ENCODE measurements at regions not wholly inside any gene's neighbourhood (a gene's known extent, or its start where the extent isn't known, plus 50 kb on each side); places are given as distances from the start of the nearest gene placed in this dataset.

DNA sequence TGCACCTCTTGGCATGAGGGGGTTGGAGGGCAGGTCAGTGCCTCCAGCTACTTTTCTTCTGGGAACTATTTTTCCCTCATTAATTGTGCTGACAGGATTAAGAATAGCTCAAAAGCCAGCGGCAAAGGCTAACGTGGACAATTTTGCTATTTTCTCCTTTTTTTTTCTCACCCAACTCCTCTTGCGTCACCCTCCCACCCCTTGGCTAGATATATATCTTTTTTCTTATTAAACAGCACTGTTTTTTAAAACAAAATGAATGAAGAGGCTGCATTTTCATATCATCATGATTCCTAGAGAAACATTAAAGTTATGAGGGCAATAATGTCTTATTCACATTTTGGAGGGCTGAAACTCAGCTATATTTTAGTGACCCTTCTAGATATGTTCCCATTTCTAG lies 251.8 kb upstream of the NFE2L3 start:
- no peaks in the 10 kb centered on the region for H3K4me1 ChIP-seq (ENCODE audit: control insufficient read depth in 2 of 2, insufficient read depth in 2 of 2, low read length in 1 of 2)
- H3K27ac ChIP-seq (ENCODE audit: low read depth in 2 of 2, low read length in 1 of 2): no peak overlapping the region
- H3K36me3 ChIP-seq (ENCODE audit: control insufficient read depth in 2 of 2, insufficient read depth in 2 of 2, low read length in 1 of 2): no peaks in the 10 kb centered on the region
- WGBS, 2 donors: 72 to 86% methylated on average over 3 of the region's 3 CpGs
- H3K27me3 ChIP-seq (ENCODE audit: control insufficient read depth in 1 of 2, insufficient read depth in 2 of 2, low read length in 2 of 2): no peaks in the 10 kb centered on the region
- H3K4me3 ChIP-seq (ENCODE audit: low read depth in 1 of 2, low read length in 2 of 2): no peak overlapping the region
- no peaks in the 10 kb centered on the region for H3K9me3 ChIP-seq (ENCODE audit: control insufficient read depth in 2 of 2, insufficient read depth in 1 of 2, low read depth in 1 of 2, low read length in 1 of 2)

DNA sequence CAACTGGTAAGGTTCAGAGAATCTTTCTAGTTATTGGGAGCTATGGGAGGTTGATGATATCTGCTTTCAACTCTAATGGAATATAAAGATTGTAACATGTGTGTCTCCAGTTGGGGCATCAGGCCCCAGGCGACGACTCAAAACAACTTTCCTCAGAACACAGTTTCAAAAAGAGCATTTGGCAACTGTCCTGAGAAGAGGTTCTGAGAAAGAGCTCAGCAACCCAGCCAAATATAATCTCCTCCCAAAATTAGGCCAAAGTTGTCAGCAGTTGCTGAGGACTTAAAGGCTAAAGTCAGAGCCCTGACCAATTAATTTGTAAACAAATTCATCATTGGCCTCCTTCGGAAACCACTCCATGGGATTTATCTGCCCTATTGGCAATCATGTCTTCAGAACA lies 251.1 kb upstream of the NFE2L3 start:
- no peaks in the 10 kb centered on the region for H3K27me3 ChIP-seq (ENCODE audit: control insufficient read depth in 1 of 2, insufficient read depth in 2 of 2, low read length in 2 of 2)
- no peaks in the 10 kb centered on the region for H3K4me1 ChIP-seq (ENCODE audit: control insufficient read depth in 2 of 2, insufficient read depth in 2 of 2, low read length in 1 of 2)
- H3K27ac ChIP-seq (ENCODE audit: low read depth in 2 of 2, low read length in 1 of 2): no peak overlapping the region
- no peak overlapping the region for H3K4me3 ChIP-seq (ENCODE audit: low read depth in 1 of 2, low read length in 2 of 2)
- no peaks in the 10 kb centered on the region for H3K9me3 ChIP-seq (ENCODE audit: control insufficient read depth in 2 of 2, insufficient read depth in 1 of 2, low read depth in 1 of 2, low read length in 1 of 2)
- WGBS, 2 donors: 55 to 79% methylated on average over 3 of the region's 3 CpGs
- H3K36me3 ChIP-seq (ENCODE audit: control insufficient read depth in 2 of 2, insufficient read depth in 2 of 2, low read length in 1 of 2): no peaks in the 10 kb centered on the region

DNA sequence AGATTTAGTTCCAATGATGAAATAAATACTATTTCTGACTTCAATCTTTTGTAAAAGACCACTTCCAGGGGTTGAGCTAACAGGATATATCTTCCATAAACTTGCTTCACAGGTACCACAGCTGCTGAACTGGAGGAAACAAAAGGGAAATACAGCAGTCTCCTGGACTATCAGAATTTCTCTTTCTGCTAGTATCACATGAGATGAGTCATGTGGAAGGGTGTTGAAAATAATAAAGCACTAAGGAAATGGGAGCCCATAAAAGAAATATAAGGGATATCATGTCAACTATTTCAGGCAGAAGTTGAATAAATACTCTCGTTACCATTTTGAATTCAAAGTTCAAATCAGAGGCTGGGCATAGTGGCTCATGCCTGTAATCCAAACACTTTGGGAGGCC lies 250.3 kb upstream of the NFE2L3 start:
- Histone ChIP-seq H3K36me3 (ENCODE audit: control insufficient read depth in 2 of 2, insufficient read depth in 2 of 2, low read length in 1 of 2) (no peaks in the 10 kb centered on the region), H3K4me1 (ENCODE audit: control insufficient read depth in 2 of 2, insufficient read depth in 2 of 2, low read length in 1 of 2) (no peaks in the 10 kb centered on the region), H3K9me3 (ENCODE audit: control insufficient read depth in 2 of 2, insufficient read depth in 1 of 2, low read depth in 1 of 2, low read length in 1 of 2) (no peaks in the 10 kb centered on the region), H3K27ac (ENCODE audit: low read depth in 2 of 2, low read length in 1 of 2) (no peak overlapping the region), H3K4me3 (ENCODE audit: low read depth in 1 of 2, low read length in 2 of 2) (no peak overlapping the region), H3K27me3 (ENCODE audit: control insufficient read depth in 1 of 2, insufficient read depth in 2 of 2, low read length in 2 of 2) (no peaks in the 10 kb centered on the region)
- WGBS, 2 donors: 88 to 97% methylated on average over 1 of the region's 1 CpG

DNA sequence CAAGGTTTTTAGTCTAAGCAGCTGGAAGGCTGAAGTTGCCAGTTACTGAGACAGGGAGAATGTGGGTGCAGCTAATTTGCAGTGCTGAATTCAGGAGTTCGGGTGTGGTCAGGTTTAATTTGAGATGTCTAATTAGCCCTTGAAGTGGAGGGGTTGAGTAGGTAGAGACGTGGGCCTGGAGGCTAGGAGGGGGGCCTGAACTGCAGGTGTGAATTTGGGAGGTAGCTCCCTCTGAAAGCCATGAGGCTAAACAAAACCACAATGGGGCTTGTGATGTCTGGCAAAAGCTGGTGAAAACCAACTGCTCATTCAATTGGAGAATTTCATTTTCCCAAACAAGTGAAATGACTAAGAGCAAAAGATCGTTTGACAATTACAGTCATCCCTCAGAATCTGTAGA lies 246.0 kb upstream of the NFE2L3 start:
- no peak overlapping the region for H3K27ac ChIP-seq (ENCODE audit: low read depth in 2 of 2, low read length in 1 of 2)
- no peaks in the 10 kb centered on the region for H3K36me3 ChIP-seq (ENCODE audit: control insufficient read depth in 2 of 2, insufficient read depth in 2 of 2, low read length in 1 of 2)
- no peaks in the 10 kb centered on the region for H3K27me3 ChIP-seq (ENCODE audit: control insufficient read depth in 1 of 2, insufficient read depth in 2 of 2, low read length in 2 of 2)
- H3K4me3 ChIP-seq (ENCODE audit: low read depth in 1 of 2, low read length in 2 of 2): no peak overlapping the region
- no peaks in the 10 kb centered on the region for H3K9me3 ChIP-seq (ENCODE audit: control insufficient read depth in 2 of 2, insufficient read depth in 1 of 2, low read depth in 1 of 2, low read length in 1 of 2)
- H3K4me1 ChIP-seq (ENCODE audit: control insufficient read depth in 2 of 2, insufficient read depth in 2 of 2, low read length in 1 of 2): no peaks in the 10 kb centered on the region
- 54 to 76% methylated on average over 3 of the region's 3 CpGs for WGBS, 2 donors

DNA sequence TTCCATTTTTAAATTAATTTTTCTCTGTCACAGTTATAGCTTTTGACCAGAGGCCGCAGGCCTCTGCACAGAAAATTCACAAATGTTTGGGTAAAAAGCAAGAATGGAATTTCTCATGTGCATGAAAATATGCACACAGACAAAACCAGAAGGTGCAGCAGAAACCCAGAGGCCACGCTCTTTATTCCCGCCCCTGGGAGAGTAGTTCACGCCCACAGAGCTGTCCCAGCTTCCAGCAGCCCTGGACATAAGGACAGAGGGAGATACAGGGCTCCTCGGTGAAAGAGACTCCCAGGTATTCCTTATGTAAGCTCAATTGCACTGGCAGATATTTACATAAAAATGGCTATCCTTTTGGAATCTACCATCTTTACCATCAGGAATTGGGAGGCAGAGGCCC lies 245.2 kb upstream of the NFE2L3 start:
- H3K4me1 ChIP-seq (ENCODE audit: control insufficient read depth in 2 of 2, insufficient read depth in 2 of 2, low read length in 1 of 2): no peaks in the 10 kb centered on the region
- no peak overlapping the region for H3K27ac ChIP-seq (ENCODE audit: low read depth in 2 of 2, low read length in 1 of 2)
- no peaks in the 10 kb centered on the region for H3K36me3 ChIP-seq (ENCODE audit: control insufficient read depth in 2 of 2, insufficient read depth in 2 of 2, low read length in 1 of 2)
- no peak overlapping the region for H3K4me3 ChIP-seq (ENCODE audit: low read depth in 1 of 2, low read length in 2 of 2)
- H3K9me3 ChIP-seq (ENCODE audit: control insufficient read depth in 2 of 2, insufficient read depth in 1 of 2, low read depth in 1 of 2, low read length in 1 of 2): no peaks in the 10 kb centered on the region
- no peaks in the 10 kb centered on the region for H3K27me3 ChIP-seq (ENCODE audit: control insufficient read depth in 1 of 2, insufficient read depth in 2 of 2, low read length in 2 of 2)
- 86 to 89% methylated on average over 5 of the region's 5 CpGs for WGBS, 2 donors

DNA sequence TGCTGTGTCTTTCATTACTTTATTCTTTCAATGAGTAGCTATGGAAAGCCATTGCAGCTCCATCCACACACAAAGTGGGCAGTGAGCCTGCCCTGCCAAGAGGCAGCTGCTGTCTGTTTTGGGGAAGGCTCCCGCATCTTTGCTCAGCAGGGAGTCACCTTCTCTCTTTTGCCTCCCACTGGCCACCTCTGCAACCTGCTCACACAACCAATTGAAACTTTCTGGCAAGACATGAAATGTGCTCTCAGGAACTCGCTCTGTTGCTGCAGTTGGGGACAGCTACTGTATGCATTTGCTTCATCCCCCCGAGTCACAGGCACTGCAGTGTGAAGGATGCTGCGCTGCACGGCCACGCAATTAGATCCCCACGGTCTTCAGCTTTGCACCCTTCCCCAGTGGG lies 244.8 kb upstream of the NFE2L3 start:
- WGBS, 2 donors: 93 to 94% methylated on average over 7 of the region's 7 CpGs
- no peaks in the 10 kb centered on the region for H3K9me3 ChIP-seq (ENCODE audit: control insufficient read depth in 2 of 2, insufficient read depth in 1 of 2, low read depth in 1 of 2, low read length in 1 of 2)
- no peaks in the 10 kb centered on the region for H3K27me3 ChIP-seq (ENCODE audit: control insufficient read depth in 1 of 2, insufficient read depth in 2 of 2, low read length in 2 of 2)
- no peak overlapping the region for H3K27ac ChIP-seq (ENCODE audit: low read depth in 2 of 2, low read length in 1 of 2)
- H3K4me1 ChIP-seq (ENCODE audit: control insufficient read depth in 2 of 2, insufficient read depth in 2 of 2, low read length in 1 of 2): no peaks in the 10 kb centered on the region
- no peaks in the 10 kb centered on the region for H3K36me3 ChIP-seq (ENCODE audit: control insufficient read depth in 2 of 2, insufficient read depth in 2 of 2, low read length in 1 of 2)
- H3K4me3 ChIP-seq (ENCODE audit: low read depth in 1 of 2, low read length in 2 of 2): no peak overlapping the region

DNA sequence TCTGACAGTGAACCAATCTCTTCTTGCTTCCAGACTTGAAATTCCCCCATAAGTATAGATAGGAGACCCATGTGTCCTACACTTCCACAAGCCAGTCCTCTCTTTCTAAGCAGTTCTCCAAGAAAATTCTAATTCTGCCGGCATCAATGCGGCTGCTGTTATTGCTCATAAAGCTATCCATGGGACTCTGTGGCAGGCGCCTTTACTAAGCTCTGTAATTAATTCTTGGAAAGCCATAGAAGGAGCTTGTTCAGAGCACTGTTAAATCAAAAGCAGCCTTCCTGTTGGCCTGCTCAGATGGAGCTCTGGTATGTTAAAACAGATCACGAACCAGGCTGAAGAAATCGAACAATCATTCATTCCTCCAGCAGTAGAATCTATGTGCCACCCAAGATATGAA lies 244.3 kb upstream of the NFE2L3 start:
- H3K27me3 ChIP-seq (ENCODE audit: control insufficient read depth in 1 of 2, insufficient read depth in 2 of 2, low read length in 2 of 2): no peaks in the 10 kb centered on the region
- WGBS, 2 donors: 89 to 91% methylated on average over 5 of the region's 5 CpGs
- H3K27ac ChIP-seq (ENCODE audit: low read depth in 2 of 2, low read length in 1 of 2): no peak overlapping the region
- H3K4me1 ChIP-seq (ENCODE audit: control insufficient read depth in 2 of 2, insufficient read depth in 2 of 2, low read length in 1 of 2): no peaks in the 10 kb centered on the region
- no peak overlapping the region for H3K4me3 ChIP-seq (ENCODE audit: low read depth in 1 of 2, low read length in 2 of 2)
- H3K9me3 ChIP-seq (ENCODE audit: control insufficient read depth in 2 of 2, insufficient read depth in 1 of 2, low read depth in 1 of 2, low read length in 1 of 2): no peaks in the 10 kb centered on the region
- no peaks in the 10 kb centered on the region for H3K36me3 ChIP-seq (ENCODE audit: control insufficient read depth in 2 of 2, insufficient read depth in 2 of 2, low read length in 1 of 2)

DNA sequence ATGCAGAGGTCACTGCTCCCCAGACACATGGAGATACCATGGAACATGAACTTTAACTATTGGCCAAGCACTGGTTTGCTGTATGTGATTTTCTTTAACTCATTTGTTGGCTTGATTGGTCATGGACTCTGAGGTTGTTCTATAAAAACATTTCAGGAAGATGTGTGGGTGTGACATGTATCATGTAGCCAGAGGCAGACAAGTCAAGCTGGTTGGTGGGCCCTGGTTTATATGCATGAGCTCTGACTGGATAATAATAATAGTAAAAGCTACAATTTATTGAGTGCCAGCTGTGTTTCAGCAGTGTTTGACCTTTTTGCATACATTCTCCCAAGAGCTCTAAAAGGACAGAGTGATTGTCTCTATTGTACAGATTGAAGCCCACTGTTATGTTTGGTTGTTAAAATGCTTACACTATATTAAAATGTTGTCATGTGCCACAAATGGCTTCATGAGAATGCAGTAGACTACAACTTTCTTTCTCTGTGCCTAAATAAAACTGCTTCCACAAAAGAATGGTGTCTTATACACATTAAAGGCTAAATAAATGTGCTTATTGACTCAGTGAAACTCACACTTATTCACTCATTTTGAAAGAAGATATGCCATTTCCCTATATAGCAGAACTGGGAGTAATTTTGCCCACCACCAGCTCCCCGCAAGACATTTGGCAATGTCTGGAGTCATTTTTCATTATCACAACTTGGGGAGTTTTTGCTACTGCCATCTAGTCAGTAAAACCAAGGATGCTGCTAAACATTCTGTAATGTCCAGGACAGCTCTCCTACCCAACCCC lies 243.6 kb upstream of the NFE2L3 start:
- Histone ChIP-seq H3K27ac (ENCODE audit: low read depth in 2 of 2, low read length in 1 of 2) (no peak overlapping the region), H3K4me1 (ENCODE audit: control insufficient read depth in 2 of 2, insufficient read depth in 2 of 2, low read length in 1 of 2) (no peaks in the 10 kb centered on the region), H3K4me3 (ENCODE audit: low read depth in 1 of 2, low read length in 2 of 2) (no peak overlapping the region), H3K36me3 (ENCODE audit: control insufficient read depth in 2 of 2, insufficient read depth in 2 of 2, low read length in 1 of 2) (no peaks in the 10 kb centered on the region), H3K9me3 (ENCODE audit: control insufficient read depth in 2 of 2, insufficient read depth in 1 of 2, low read depth in 1 of 2, low read length in 1 of 2) (no peaks in the 10 kb centered on the region), H3K27me3 (ENCODE audit: control insufficient read depth in 1 of 2, insufficient read depth in 2 of 2, low read length in 2 of 2) (no peaks in the 10 kb centered on the region)
- whole genome bisulfite sequencing, 2 donors: 85 to 92% methylated on average over 1 of the region's 1 CpG

DNA sequence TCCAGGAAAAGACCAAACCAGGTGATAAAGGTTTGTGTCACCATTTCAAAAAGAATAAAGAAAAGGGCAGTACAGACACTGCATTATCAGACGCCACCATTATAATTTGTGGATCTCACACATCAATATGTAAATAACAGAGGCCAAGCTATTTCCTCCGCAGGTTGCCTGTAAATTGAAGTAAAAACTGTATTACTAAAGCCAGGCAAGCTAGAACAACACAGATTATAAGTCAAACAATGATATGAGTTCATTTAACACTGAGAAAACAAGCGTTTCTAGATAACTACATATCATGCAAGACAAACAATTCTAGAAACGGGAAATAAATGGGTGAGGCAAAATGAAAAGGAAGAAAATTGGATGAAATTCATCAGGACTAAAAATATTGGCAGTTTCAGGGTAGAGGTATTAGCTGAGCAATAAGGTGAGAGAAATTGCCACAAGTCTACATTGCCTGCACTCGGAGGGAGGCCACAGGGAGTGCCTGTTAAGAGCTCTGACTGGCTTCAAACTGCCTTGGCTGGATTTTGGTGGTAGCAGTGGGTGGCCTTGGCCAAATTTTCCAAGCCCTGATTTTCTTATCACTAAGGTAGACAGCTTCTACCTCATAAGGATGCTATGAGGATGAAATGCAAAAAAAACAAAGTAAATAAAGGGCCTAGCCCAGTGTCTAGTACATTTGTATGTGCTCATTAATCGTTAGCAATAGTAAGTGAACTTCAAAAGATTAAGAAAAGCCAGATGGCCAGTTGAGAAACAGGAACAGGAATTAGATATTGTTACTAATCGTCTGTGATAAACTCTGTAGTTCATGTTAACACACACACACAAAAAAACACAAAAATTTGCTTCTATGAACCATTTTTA lies 240.0 kb upstream of the NFE2L3 start:
- Histone ChIP-seq H3K4me1 (ENCODE audit: control insufficient read depth in 2 of 2, insufficient read depth in 2 of 2, low read length in 1 of 2) (no peaks in the 10 kb centered on the region), H3K27ac (ENCODE audit: low read depth in 2 of 2, low read length in 1 of 2) (no peak overlapping the region), H3K27me3 (ENCODE audit: control insufficient read depth in 1 of 2, insufficient read depth in 2 of 2, low read length in 2 of 2) (no peaks in the 10 kb centered on the region), H3K4me3 (ENCODE audit: low read depth in 1 of 2, low read length in 2 of 2) (no peak overlapping the region), H3K9me3 (ENCODE audit: control insufficient read depth in 2 of 2, insufficient read depth in 1 of 2, low read depth in 1 of 2, low read length in 1 of 2) (no peaks in the 10 kb centered on the region), H3K36me3 (ENCODE audit: control insufficient read depth in 2 of 2, insufficient read depth in 2 of 2, low read length in 1 of 2) (no peaks in the 10 kb centered on the region)
- 62 to 81% methylated on average over 7 of the region's 7 CpGs for WGBS, 2 donors

Measured in esophagus (tissue), 2 donors.